ENCODE measurements at regions not wholly inside any gene's neighbourhood (a gene's known extent, or its start where the extent isn't known, plus 50 kb on each side); places are given as distances from the start of the nearest gene placed in this dataset.

GRCh38 chr1:106055855-106056254 is 1000.6 kb upstream of the PRMT6 start:
- TF ChIP-seq POLR2AphosphoS5 (IDR thresholded peaks at IDR 0.05; ENCODE audit: low read depth, low read length): no peak
- no peak for TF ChIP-seq TAF1 (IDR thresholded peaks at IDR 0.05; ENCODE audit: borderline replicate concordance, insufficient read depth, low read length)
- TF ChIP-seq REST (IDR thresholded peaks at IDR 0.05; ENCODE audit: insufficient read depth in 1 of 2, low read depth in 2 of 2, low read length in 2 of 2): no peak
- TF ChIP-seq SIN3A (IDR thresholded peaks at IDR 0.05; ENCODE audit: borderline replicate concordance, insufficient read depth, low read length): no peak
